HepG2 (cell line): ENCODE measurements at regions not wholly inside any gene's neighbourhood (a gene's known extent, or its start where the extent isn't known, plus 50 kb on each side); places are given as distances from the start of the nearest gene placed in this dataset.

Experiments
- ATAC-seq: fragments of 200-7000 bp; cut with Tn5 transposase; 3 replicates; pipeline ENCODE4 v1.9.1; 2020; ENCODE audit warnings: mild to moderate bottlenecking, moderate library complexity
- BruUV-seq: library from RNA; stranded (reverse); fragments of 400-500 nt; replicated peaks from 2 replicates; lab custom pipeline; 2021; lab: Mats Ljungman, UMichigan
- CTCF ChIA-PET: fragments of 300-600 bp; formaldehyde crosslinking; extraction: SDS; loops from one replicate; lab custom pipeline; 2021; ENCODE audit warnings: low total read pairs, inconsistent platforms, low intra/inter-chr PET ratio; lab: Yijun Ruan, JAX
- POLR2A ChIA-PET: fragments of 350-600 bp; sonication (Branson Sonifier 250); formaldehyde crosslinking; loops from one replicate; lab custom pipeline; 2020; ENCODE audit warnings: antibody characterized with exemption, inconsistent platforms; lab: Yijun Ruan, JAX
- DNase-seq: peaks from one replicate; pipeline ENCODE4 v3.0.0-alpha.2; 2015; ENCODE audit warnings: low spot score
- FAIRE-seq: peaks from 3 replicates; lab custom pipeline; 2011; peaks lifted over from hg19 to GRCh38; lab: Jason Lieb, UNC
- H2AFZ ChIP-seq: one replicate; pipeline ENCODE4 v1.6.1; 2011; ENCODE audit warnings: low read length, inconsistent platforms
- H3K27ac ChIP-seq: fragments of 300-600 bp; 3 replicates; pipeline ENCODE4 v1.8.0; 2011; ENCODE audit warnings: mixed run types, mild to moderate bottlenecking, mixed read lengths, low read length, inconsistent platforms; ENCODE audit not compliant: insufficient read depth; ENCODE audit errors: extremely low read length
- H3K27me3 ChIP-seq, 2 experiments: fragments of 200-600 bp in 1 of 2; 2 replicates in 1 of 2; 3 replicates in 1 of 2; pipeline versions ENCODE4 v1.6.0 to v1.8.0; 2011; ENCODE audit warnings: low read length in 2 of 2, mild to moderate bottlenecking in 2 of 2, moderate library complexity in 2 of 2, inconsistent platforms in 1 of 2; ENCODE audit not compliant: insufficient read depth in 2 of 2, control insufficient read depth in 1 of 2
- H3K36me3 ChIP-seq, 2 experiments: fragments of 200-600 bp in 1 of 2; replicated peaks in 1 of 2; 2 replicates in 1 of 2; 3 replicates in 1 of 2; pipeline versions ENCODE4 v1.5.1 to v1.8.0; 2011; ENCODE audit warnings: low read length in 2 of 2, inconsistent platforms in 1 of 2; ENCODE audit not compliant: insufficient read depth in 2 of 2, control insufficient read depth in 1 of 2
- H3K4me1 ChIP-seq: 2 replicates; pipeline ENCODE4 v1.5.1; 2012; ENCODE audit warnings: low read length, inconsistent platforms; ENCODE audit not compliant: insufficient read depth
- H3K4me2 ChIP-seq: 2 replicates; pipeline ENCODE4 v1.6.0; 2011; ENCODE audit warnings: low read depth, low read length, inconsistent platforms
- H3K4me3 ChIP-seq, 3 experiments: fragments of 200-600 bp in 1 of 3; sonication (generic), shearing (Covaris generic) in 1 of 3; replicated peaks in 1 of 3; 2 replicates each; pipeline ENCODE4 v1.5.1; 2011 to 2016; ENCODE audit warnings: low read length in 3 of 3, inconsistent platforms in 2 of 3, low read depth in 2 of 3, mild to moderate bottlenecking in 2 of 3, control low read depth in 1 of 3, mixed read lengths in 1 of 3; ENCODE audit not compliant: insufficient read depth in 1 of 3
- H3K79me2 ChIP-seq: one replicate; pipeline ENCODE4 v1.6.1; 2011; ENCODE audit warnings: low read length, inconsistent platforms; ENCODE audit not compliant: insufficient read depth
- H3K9ac ChIP-seq: 2 replicates; pipeline ENCODE4 v1.6.0; 2011; ENCODE audit warnings: mild to moderate bottlenecking, low read depth, low read length, inconsistent platforms; ENCODE audit not compliant: insufficient read depth
- H3K9me3 ChIP-seq: 2 replicates; pipeline ENCODE4 v1.5.1; 2012; ENCODE audit warnings: mild to moderate bottlenecking, low read length
- H4K20me1 ChIP-seq: 2 replicates; pipeline ENCODE4 v1.6.0; 2011; ENCODE audit warnings: inconsistent platforms, mild to moderate bottlenecking, low read length, moderate library complexity; ENCODE audit not compliant: insufficient read depth
- AFF4 ChIP-seq: sonication (generic); formaldehyde crosslinking; IDR thresholded peaks from 2 replicates; pipeline ENCODE4 v1.4.0; 2020; ENCODE audit warnings: missing genetic modification reagents
- ATM ChIP-seq: fragments of 450-650 bp; IDR thresholded peaks from 2 replicates; pipeline ENCODE4 v1.7.1; 2017; ENCODE audit warnings: mild to moderate bottlenecking, borderline replicate concordance
- CHD2 ChIP-seq: IDR thresholded peaks from 2 replicates; pipeline ENCODE4 v1.6.1; 2011; ENCODE audit warnings: low read depth, low read length, improper control_type of control experiment
- FOXA3 ChIP-seq: IDR thresholded peaks from 2 replicates; pipeline ENCODE4 v1.6.1; 2016; ENCODE audit warnings: missing genetic modification reagents, missing compliant biosample characterization
- HNRNPLL ChIP-seq: fragments of 200-400 bp; formaldehyde crosslinking; IDR thresholded peaks from 2 replicates; pipeline ENCODE4 v1.6.1; 2017; ENCODE audit warnings: mild to moderate bottlenecking, low read depth, low read length; ENCODE audit not compliant: poor library complexity, severe bottlenecking
- RXRA ChIP-seq: sonication (generic); formaldehyde crosslinking; IDR thresholded peaks from 2 replicates; pipeline ENCODE4 v1.5.1; 2020; ENCODE audit warnings: missing genetic modification reagents
- SPEN ChIP-seq: sonication (generic); formaldehyde crosslinking; IDR thresholded peaks from 2 replicates; pipeline ENCODE4 v1.5.1; 2020; ENCODE audit warnings: low read depth, mild to moderate bottlenecking, missing genetic modification reagents
- TCF7 ChIP-seq: sonication (generic); IDR thresholded peaks from 2 replicates; pipeline ENCODE4 v1.6.1; 2016; ENCODE audit warnings: antibody characterized with exemption, low read depth
- TCF7L2 ChIP-seq: IDR thresholded peaks from 2 replicates; pipeline ENCODE4 v1.6.1; 2011; ENCODE audit warnings: mild to moderate bottlenecking, low read depth, low read length, moderate library complexity
- ZBTB33 ChIP-seq: sonication (generic); formaldehyde crosslinking; IDR thresholded peaks from 2 replicates; pipeline ENCODE4 v1.4.0; 2020; ENCODE audit warnings: missing genetic modification reagents
- ZFAT ChIP-seq: sonication (generic); formaldehyde crosslinking; conservative IDR thresholded peaks from 2 replicates; pipeline ENCODE4 v1.8.1; 2023; ENCODE audit warnings: missing genetic modification reagents, inconsistent platforms
- ZNF292 ChIP-seq: sonication (generic); formaldehyde crosslinking; IDR thresholded peaks from 2 replicates; pipeline ENCODE4 v1.8.1; 2022; ENCODE audit warnings: mild to moderate bottlenecking, low read depth, missing genetic modification reagents, borderline replicate concordance
- ZNF383 ChIP-seq: sonication (generic); formaldehyde crosslinking; IDR thresholded peaks from 2 replicates; pipeline ENCODE4 v1.4.0; 2020; ENCODE audit warnings: missing genetic modification reagents, mild to moderate bottlenecking, borderline replicate concordance
- ZNF512B ChIP-seq: sonication (generic); formaldehyde crosslinking; IDR thresholded peaks from 2 replicates; pipeline ENCODE4 v1.5.1; 2020; ENCODE audit warnings: missing genetic modification reagents, mild to moderate bottlenecking, borderline replicate concordance
- ZNF768 ChIP-seq: sonication (generic); formaldehyde crosslinking; IDR thresholded peaks from 2 replicates; pipeline ENCODE4 v1.4.0; 2020; ENCODE audit warnings: missing genetic modification reagents
- ZNF83 ChIP-seq: sonication (generic); formaldehyde crosslinking; IDR thresholded peaks from 2 replicates; pipeline ENCODE4 v1.4.0; 2020; ENCODE audit warnings: missing genetic modification reagents, mild to moderate bottlenecking, borderline replicate concordance
- in situ Hi-C: cut with HindIII; loops from 2 replicates; pipeline ENCODE4 v1.10.0; 2017; ENCODE audit warnings: low pct_unique_long_range_greater_than_20kb; ENCODE audit not compliant: extremely low pct_ligation_motif_present
- intact Hi-C: fragments of 100-400 bp; cut with micrococcal nuclease; formaldehyde crosslinking; loops from one replicate; pipeline ENCODE4 v1.10.0; 2022; ENCODE audit not compliant: unreplicated experiment

GRCh38 chr1:172815740-172816139, 156.8 kb downstream of the FASLG start:
- in situ Hi-C loops, result no loop called here
- intact Hi-C loops, result no loop called here
- Histone ChIP-seq H3K79me2 (no peaks in the 10 kb centered on the region), H3K4me2 (no peak overlapping the region), H3K27ac (no peak overlapping the region), H3K4me1 (no peaks in the 10 kb centered on the region), H3K9ac (no peak overlapping the region), H3K36me3 (no peaks in the 10 kb centered on the region), H3K4me3 (no peak overlapping the region), H2AFZ (no peak overlapping the region), H4K20me1 (no peaks in the 10 kb centered on the region), H3K27me3 (no peaks in the 10 kb centered on the region), H3K9me3 (peaks cover 13% of the 10 kb centered on the region; the same call in 1 of the 2 replicates)
- ATAC-seq (no peak), DNase-seq (no peak), FAIRE-seq (no peak)
- POLR2A ChIA-PET, result no interaction called here
- no TSS peak for BruUV-seq
- CTCF ChIA-PET, result no interaction called here
- TF ChIP-seq FOXA3 (CRISPR knock-in tag) (no peak), TCF7 (no peak), ZNF512B (CRISPR knock-in tag) (no peak), SPEN (no peak), AFF4 (CRISPR knock-in tag) (no peak), ATM (no peak), ZNF768 (CRISPR knock-in tag) (no peak), ZNF83 (CRISPR knock-in tag) (no peak), ZBTB33 (CRISPR knock-in tag) (no peak), ZNF383 (CRISPR knock-in tag) (no peak), HNRNPLL (no peak), ZNF292 (CRISPR knock-in tag) (no peak), RXRA (CRISPR knock-in tag) (no peak), CHD2 (no peak), ZFAT (CRISPR knock-in tag) (no peak), TCF7L2 (no peak)
